ENCODE measurements at regions not wholly inside any gene's neighbourhood (a gene's known extent, or its start where the extent isn't known, plus 50 kb on each side); places are given as distances from the start of the nearest gene placed in this dataset.

- no peak overlapping the region for H3K4me3 ChIP-seq
- no peaks in the 10 kb centered on the region for H3K27me3 ChIP-seq
- no peak overlapping the region for H3K27ac ChIP-seq
- no peaks in the 10 kb centered on the region for H3K36me3 ChIP-seq
- TF ChIP-seq CTCF (IDR thresholded peaks at IDR 0.05; ENCODE audit: low read depth, low read length), result no peak
- DNase-seq (ENCODE audit: low read depth in 1 of 2, low spot score in 1 of 2), result no peak
- no peaks in the 10 kb centered on the region for H3K4me1 ChIP-seq (ENCODE audit: low read depth)
- no peaks in the 10 kb centered on the region for H3K9me3 ChIP-seq (ENCODE audit: low read depth)
Observed at GRCh38 chr13:103908911-103909310, 842.7 kb upstream of the SLC10A2 start.

GRCh38 chr13:103908274-103908673 lies 842.1 kb upstream of the SLC10A2 start:
- Histone ChIP-seq H3K9me3 (ENCODE audit: low read depth) (no peaks in the 10 kb centered on the region), H3K27me3 (no peaks in the 10 kb centered on the region), H3K36me3 (no peaks in the 10 kb centered on the region), H3K4me3 (no peak overlapping the region), H3K27ac (no peak overlapping the region), H3K4me1 (ENCODE audit: low read depth) (no peaks in the 10 kb centered on the region)
- DNase-seq (ENCODE audit: low read depth in 1 of 2, low spot score in 1 of 2), result no peak
- no peak for TF ChIP-seq CTCF (IDR thresholded peaks at IDR 0.05; ENCODE audit: low read depth, low read length)

GRCh38 chr13:103903790-103904189 lies 837.6 kb upstream of the SLC10A2 start:
- Histone ChIP-seq H3K36me3 (no peaks in the 10 kb centered on the region), H3K9me3 (ENCODE audit: low read depth) (no peaks in the 10 kb centered on the region), H3K27ac (no peak overlapping the region), H3K4me1 (ENCODE audit: low read depth) (no peaks in the 10 kb centered on the region), H3K4me3 (no peak overlapping the region), H3K27me3 (no peaks in the 10 kb centered on the region)
- DNase-seq (ENCODE audit: low read depth in 1 of 2, low spot score in 1 of 2), result no peak
- no peak for TF ChIP-seq CTCF (IDR thresholded peaks at IDR 0.05; ENCODE audit: low read depth, low read length)

DNA sequence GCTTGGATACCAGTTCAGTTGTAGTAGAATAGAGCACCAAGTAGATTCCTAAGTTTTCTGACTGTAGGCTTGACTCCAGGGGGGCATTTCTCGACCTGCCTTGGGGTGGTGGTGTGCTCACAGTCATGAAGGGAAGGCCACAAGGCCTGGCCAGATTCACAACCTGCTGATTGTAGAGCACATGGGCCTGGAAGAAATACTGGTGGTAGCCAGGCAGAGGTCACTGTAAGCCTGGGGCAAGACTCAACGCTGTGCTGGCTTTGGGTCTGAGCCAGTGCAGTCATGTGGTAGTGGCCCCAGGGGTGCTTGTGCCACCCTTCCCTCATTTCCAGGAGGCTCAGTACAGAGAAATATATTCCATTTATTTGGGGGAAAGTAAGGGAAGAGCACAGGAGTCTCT lies 832.3 kb upstream of the SLC10A2 start:
- no peak for DNase-seq (ENCODE audit: low read depth in 1 of 2, low spot score in 1 of 2)
- no peaks in the 10 kb centered on the region for H3K4me1 ChIP-seq (ENCODE audit: low read depth)
- H3K9me3 ChIP-seq (ENCODE audit: low read depth), result no peaks in the 10 kb centered on the region
- no peak overlapping the region for H3K27ac ChIP-seq
- no peaks in the 10 kb centered on the region for H3K36me3 ChIP-seq
- no peaks in the 10 kb centered on the region for H3K27me3 ChIP-seq
- no peak for TF ChIP-seq CTCF (IDR thresholded peaks at IDR 0.05; ENCODE audit: low read depth, low read length)
- no peak overlapping the region for H3K4me3 ChIP-seq

DNA sequence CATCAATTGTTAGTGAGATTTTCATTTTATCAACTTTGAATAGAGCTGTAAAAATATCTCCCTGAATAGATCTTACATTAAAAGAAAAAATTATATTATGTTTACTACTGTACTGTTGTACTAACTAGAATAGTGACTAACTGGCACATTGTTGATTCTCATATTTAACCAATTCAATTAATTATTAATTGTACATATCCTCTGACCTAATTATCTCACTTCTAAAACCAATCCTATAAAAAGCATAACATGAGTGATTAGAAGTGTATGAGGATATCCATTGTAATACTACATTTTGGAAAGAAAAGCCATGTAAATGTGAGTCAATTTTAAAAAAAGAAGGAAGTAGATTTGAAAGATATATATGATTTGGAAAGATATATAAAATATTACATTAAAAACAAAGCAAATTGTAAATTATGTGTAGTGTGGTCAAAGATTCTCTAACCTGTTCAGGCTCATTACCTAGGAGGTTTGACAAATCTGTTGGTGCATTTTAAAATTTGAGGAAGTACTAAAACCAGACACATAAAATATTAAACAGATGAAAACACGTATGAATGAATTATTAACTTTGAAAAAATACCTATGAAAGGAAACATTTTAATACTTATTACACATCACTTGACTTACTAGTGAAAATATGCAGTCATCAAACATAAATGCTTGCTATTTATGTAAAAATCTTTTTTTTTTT lies 829.8 kb upstream of the SLC10A2 start:
- Histone ChIP-seq H3K36me3 (no peaks in the 10 kb centered on the region), H3K27me3 (no peaks in the 10 kb centered on the region), H3K4me3 (no peak overlapping the region), H3K27ac (no peak overlapping the region), H3K4me1 (ENCODE audit: low read depth) (no peaks in the 10 kb centered on the region), H3K9me3 (ENCODE audit: low read depth) (no peaks in the 10 kb centered on the region)
- no peak for DNase-seq (ENCODE audit: low read depth in 1 of 2, low spot score in 1 of 2)
- TF ChIP-seq CTCF (IDR thresholded peaks at IDR 0.05; ENCODE audit: low read depth, low read length), result no peak

Measured in cardiac muscle cell (in vitro differentiated cells and primary cell).